ENCODE measurements at regions not wholly inside any gene's neighbourhood (a gene's known extent, or its start where the extent isn't known, plus 50 kb on each side); places are given as distances from the start of the nearest gene placed in this dataset.

GRCh38 chr14:39972704-39973103 lies 540.5 kb upstream of the FBXO33 start:
- ChIA-PET POLR2A (no interaction called here), CTCF (no interaction called here)
- no peak for TF ChIP-seq CTCF (IDR thresholded peaks at IDR 0.05; ENCODE audit: control extremely low read depth, extremely low read depth, low read depth, missing control alignments)
- DNase-seq (ENCODE audit: extremely low spot score), result no peak

- DNase-seq (ENCODE audit: extremely low spot score), result no peak
- TF ChIP-seq CTCF (IDR thresholded peaks at IDR 0.05; ENCODE audit: control extremely low read depth, extremely low read depth, low read depth, missing control alignments), result no peak
- ChIA-PET POLR2A (no interaction called here), CTCF (no interaction called here)
Observed at GRCh38 chr14:39967885-39968284, 535.7 kb upstream of the FBXO33 start.

GRCh38 chr14:39957987-39958386 lies 525.8 kb upstream of the FBXO33 start:
- CTCF ChIA-PET, result interaction anchor here (1.1 kb wide), 1 partner anchor 9 kb away, joined by 4 read pairs; no protein-coding TSS in a partner anchor
- no peak for TF ChIP-seq CTCF (IDR thresholded peaks at IDR 0.05; ENCODE audit: control extremely low read depth, extremely low read depth, low read depth, missing control alignments)
- POLR2A ChIA-PET, result no interaction called here
- no peak for DNase-seq (ENCODE audit: extremely low spot score)

GRCh38 chr14:39957290-39957689 lies 525.1 kb upstream of the FBXO33 start:
- ChIA-PET POLR2A (no interaction called here), CTCF (interaction anchor here (1.1 kb wide), 1 partner anchor 10 kb away, joined by 4 read pairs; no protein-coding TSS in a partner anchor)
- no peak for TF ChIP-seq CTCF (IDR thresholded peaks at IDR 0.05; ENCODE audit: control extremely low read depth, extremely low read depth, low read depth, missing control alignments)
- DNase-seq (ENCODE audit: extremely low spot score), result peak; percentile 14

GRCh38 chr14:39956372-39956771 lies 524.1 kb upstream of the FBXO33 start:
- CTCF ChIA-PET, result no interaction called here
- DNase-seq (ENCODE audit: extremely low spot score), result no peak
- POLR2A ChIA-PET, result no interaction called here
- no peak for TF ChIP-seq CTCF (IDR thresholded peaks at IDR 0.05; ENCODE audit: control extremely low read depth, extremely low read depth, low read depth, missing control alignments)

GRCh38 chr14:39948235-39948634 lies 516.0 kb upstream of the FBXO33 start:
- DNase-seq (ENCODE audit: extremely low spot score), result no peak
- no peak for TF ChIP-seq CTCF (IDR thresholded peaks at IDR 0.05; ENCODE audit: control extremely low read depth, extremely low read depth, low read depth, missing control alignments)
- ChIA-PET POLR2A (no interaction called here), CTCF (no interaction called here)

GRCh38 chr14:39946807-39947206 lies 514.6 kb upstream of the FBXO33 start:
- ChIA-PET POLR2A (no interaction called here), CTCF (interaction anchor here (0.8 to 1.3 kb wide), 2 partner anchors 12 to 20 kb away, joined by 3 read pairs; no protein-coding TSS in a partner anchor)
- no peak for DNase-seq (ENCODE audit: extremely low spot score)
- no peak for TF ChIP-seq CTCF (IDR thresholded peaks at IDR 0.05; ENCODE audit: control extremely low read depth, extremely low read depth, low read depth, missing control alignments)
